ENCODE measurements at regions not wholly inside any gene's neighbourhood (a gene's known extent, or its start where the extent isn't known, plus 50 kb on each side); places are given as distances from the start of the nearest gene placed in this dataset.

DNA sequence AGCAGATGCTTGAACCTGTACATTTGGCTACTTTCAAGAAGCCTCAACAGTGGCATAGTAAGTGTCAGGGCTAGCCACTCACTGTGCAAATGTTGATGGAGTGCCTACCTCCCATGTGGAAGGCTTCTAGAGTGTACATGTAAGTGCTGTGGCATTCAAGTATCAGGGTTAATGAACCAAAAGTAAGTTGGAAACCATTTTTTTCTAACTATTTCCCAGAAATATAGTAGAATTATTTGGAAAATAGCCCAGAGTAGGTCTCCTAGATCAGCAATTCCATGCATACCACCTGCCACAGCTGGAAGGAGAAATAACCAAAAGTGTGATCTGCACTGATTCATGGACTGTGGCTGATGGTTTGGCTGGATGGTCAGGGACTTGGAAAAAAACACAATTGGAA is 53.3 kb downstream of the FOXD1 start:
- DNase-seq (ENCODE audit: low read depth), result no peak

DNA sequence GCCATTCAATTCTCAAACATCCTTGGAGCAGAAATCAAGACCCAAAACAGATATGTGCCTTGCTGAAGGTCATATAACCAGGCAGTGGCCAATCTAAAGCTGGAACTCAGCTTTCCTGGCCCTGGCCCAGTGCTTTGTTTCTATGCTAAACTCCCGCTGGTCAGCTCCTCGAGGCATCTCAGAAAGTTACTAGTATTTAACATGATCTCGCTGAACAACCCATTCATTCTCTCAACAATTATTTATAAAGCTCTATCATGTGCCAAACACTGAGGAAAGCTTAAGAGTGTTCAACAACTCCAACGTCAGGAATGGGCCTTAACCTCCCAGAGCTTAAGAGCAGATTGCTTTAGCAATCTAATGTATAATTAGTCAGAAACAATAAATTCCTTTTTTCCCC is 54.0 kb downstream of the FOXD1 start:
- DNase-seq (ENCODE audit: low read depth), result no peak

DNA sequence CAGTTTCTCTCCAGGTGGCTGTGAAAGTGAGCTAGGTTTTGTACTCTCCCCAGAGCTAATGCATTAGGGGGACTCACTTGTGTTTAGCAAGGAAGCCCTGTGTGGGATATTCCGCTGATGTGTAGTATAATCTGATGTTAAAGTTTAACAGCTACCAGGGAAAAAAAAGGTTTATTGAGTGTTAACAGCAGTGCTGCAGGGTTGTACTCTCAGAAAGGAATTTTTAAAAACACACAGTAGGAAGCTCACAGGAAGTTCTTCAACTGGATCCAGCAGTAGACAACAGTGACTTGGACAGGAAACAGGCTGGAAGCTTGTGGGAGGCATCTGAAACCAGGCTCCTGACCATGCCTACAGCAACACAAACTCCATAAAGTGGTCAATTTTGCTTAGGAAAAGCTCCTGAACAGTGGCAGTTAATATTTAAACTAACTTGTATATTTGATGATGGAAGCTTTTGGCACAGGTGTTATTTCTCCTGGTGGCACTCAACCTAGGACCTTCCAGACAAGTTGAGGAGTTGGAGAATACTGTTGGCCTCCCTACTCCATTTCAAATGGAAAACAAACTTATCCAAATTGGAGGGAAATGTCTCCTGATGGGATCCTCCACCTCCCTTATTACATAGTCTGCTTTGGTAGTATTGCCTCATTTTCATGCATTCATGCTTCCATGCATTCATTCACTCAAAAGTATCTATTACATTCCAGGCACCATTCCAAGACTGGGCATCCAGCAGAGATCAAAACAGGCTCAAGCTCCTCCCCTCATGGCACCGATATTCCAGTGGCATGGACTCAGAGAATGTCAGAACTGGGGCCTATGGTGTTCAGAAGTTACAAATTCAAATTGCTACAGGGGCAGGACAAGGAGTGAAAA is 54.7 kb downstream of the FOXD1 start:
- peak; percentile 78 for DNase-seq (ENCODE audit: low read depth)

DNA sequence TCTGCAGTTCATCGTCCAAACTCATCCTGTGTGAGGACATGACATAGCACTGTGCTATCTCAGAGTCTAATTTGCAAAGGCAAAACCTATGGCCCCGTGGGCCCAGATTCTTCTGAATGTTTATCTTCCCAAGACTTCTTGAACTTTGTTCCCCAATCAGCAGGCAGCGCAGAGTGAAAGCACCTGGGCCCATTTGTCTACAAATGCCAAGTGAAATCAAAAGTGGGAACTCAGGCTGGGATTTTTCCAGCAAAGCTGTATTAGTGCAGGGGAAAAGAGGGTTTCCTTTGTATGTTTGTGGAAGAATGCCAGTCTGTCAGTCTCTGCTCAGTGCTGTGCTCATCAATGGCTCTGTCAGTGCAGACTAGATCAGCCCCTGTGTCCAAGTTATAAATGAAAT is 55.8 kb downstream of the FOXD1 start:
- DNase-seq (ENCODE audit: low read depth), result no peak

DNA sequence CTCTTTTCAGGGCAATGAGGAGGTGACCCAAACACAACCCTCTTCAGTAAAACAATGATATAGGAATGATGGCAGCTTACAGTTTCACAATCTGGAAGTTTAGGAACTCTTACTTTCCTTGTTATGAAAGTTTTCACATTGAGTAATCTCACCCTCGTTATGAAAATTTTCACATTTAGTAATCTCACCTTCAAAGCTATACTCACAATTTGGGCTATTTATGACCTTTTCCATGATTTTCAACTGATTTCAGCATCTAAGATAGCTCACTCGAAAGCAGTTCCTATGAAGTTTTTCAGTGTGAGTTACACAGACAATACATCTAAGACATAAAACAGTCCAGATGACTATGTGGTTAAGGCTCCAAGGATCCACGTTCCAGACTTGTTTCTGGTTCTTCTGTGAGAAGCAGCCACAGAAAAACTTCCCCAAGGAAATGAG is 57.1 kb downstream of the FOXD1 start:
- DNase-seq (ENCODE audit: low read depth), result no peak

DNA sequence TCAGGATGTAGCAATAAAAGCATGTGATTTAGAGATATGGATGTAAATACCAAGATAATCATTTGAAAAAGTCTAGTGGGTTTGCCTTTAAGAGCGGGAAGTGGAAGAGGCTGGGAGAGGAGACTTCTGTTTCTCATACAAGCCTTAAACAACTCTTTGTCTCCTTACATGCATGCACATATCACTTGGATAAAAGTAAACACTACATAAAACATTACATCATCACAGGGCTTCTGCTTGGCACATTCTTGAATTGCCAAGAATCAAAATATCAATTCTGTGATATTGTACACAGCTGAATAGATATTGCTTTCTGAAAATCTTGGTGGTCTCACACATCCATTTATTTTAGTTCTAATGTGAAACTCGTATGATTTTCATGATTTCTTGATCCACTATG is 57.6 kb downstream of the FOXD1 start:
- no peak for DNase-seq (ENCODE audit: low read depth)

DNA sequence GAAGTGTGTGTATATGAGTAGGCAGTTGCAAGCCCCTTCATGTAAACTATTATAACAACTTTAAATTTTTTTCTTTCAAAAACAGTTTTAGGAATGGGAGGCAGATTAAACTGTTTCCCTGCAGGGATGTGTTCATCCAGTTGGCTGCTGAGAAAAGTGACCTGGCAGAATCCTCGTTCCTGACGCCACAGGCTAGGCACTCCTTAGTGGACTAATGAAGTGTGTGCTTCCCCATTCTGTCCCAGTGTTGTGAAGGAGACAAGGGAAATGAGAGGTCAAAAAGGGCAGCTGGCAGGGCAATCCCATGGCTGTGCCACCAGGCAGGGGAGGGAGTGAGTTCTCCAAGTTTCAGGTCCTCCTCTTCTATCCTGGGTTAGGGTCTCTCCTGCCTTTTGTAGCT is 59.8 kb downstream of the FOXD1 start:
- no peak for DNase-seq (ENCODE audit: low read depth)

DNA sequence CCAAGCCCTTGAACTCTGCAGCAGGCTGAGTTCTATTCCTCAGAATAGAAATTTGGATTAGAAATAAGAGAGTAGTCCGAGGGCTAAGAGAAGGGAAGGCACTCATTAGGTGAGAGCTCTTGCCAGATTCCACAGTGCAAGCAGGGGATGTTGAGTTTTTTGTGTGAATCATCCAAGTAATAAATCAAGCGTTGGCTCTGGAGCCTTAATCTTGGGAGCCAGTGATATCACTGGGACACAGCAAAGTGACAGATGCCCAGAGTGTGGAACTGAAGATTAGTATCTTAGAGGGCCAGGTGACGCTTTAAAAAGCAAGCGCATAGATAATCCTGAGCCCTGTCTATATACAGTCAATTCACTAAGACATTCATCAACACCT is 60.3 kb downstream of the FOXD1 start:
- DNase-seq (ENCODE audit: low read depth), result peak; percentile 37

DNA sequence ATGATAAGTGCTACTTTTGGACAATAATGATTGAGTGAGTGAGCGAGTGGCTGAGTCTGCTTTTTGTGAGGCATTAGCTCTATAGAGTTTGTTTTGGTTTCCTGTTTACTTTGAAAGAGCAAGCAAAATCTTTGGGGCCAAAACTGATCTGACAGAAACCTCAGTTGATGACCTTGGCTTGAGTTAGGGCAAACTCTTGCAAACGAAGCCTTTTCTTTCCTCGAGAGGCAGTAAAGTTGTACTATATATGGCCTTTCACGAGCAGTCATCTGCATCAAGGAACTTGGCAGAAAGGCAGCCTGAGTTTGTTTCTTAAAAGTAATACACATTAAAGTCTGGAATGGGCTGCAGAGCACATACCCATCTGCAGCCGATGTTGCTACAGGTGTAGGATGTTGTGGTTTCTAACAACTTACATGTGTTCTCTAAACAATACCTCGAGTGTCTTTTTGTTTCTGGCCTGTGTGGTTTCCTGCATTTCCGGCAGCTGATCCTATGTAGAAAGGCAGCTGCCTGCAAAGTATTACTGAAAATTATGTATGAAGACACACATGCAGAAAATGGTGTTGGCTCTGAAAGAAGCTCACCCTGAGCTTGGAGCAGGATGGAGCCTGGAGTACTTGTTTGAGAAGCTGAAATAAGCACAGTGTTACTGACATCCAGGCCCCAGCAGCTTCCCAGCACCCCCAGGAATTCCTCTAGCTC is 60.8 kb downstream of the FOXD1 start:
- no peak for DNase-seq (ENCODE audit: low read depth)

DNA sequence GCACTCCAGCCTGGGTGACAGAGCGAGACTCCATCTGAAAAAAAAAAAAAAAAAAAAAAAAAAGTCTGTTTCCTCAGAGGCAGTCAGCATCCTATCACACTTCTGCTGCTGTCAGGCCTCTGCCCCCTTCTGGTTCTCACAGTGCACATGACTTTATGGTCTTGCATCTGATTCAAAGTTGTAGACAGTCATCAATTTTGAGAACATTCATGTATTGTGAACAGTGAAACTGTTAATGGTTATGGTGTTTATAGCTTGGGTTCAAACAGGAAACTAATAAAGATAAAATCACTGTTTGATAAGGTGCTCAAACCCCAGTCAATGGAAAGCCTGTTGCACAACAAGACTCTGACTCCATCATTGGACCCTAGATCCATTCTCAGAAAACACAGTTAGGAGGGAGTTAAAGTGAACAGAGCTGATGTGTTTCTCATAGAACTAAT is 61.4 kb downstream of the FOXD1 start:
- no peak for DNase-seq (ENCODE audit: low read depth)

DNA sequence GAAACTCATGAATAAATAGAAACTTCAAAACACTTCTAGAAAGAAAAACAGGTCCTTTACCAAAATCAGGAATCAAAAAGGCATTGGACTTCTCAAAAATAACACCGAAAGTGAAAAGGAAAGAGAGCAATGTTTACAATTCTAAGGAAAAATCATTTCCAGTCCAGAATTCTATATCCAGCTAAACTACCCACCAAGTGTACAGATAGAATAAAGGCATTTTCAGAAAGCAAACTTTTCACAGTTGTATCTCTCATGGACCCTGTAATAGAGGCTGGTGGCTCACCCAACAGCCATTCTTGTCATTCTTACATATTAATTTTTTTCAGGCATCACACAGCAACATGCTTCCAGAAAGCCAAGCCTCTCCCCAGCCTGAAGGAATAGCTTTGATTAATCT is 63.7 kb downstream of the FOXD1 start:
- DNase-seq (ENCODE audit: low read depth), result no peak

DNA sequence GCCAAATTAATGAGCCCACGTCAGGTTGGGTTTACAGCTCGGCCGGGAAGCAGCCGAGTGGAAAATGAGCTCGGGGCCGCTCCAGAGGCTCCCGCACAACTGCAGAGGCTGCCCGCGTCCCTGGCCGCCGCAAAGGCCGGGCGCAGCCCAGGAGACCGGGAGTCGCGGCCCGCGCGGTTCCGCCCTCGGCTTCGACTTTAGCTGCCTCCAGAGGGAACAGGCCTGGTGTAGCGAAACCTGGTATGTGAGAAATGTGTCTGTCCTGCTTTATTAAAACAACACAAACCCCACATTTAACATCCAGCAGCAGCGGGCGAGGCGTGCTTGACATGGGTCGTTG is 66.2 kb downstream of the FOXD1 start:
- peak; percentile 48 for DNase-seq (ENCODE audit: low read depth)

DNA sequence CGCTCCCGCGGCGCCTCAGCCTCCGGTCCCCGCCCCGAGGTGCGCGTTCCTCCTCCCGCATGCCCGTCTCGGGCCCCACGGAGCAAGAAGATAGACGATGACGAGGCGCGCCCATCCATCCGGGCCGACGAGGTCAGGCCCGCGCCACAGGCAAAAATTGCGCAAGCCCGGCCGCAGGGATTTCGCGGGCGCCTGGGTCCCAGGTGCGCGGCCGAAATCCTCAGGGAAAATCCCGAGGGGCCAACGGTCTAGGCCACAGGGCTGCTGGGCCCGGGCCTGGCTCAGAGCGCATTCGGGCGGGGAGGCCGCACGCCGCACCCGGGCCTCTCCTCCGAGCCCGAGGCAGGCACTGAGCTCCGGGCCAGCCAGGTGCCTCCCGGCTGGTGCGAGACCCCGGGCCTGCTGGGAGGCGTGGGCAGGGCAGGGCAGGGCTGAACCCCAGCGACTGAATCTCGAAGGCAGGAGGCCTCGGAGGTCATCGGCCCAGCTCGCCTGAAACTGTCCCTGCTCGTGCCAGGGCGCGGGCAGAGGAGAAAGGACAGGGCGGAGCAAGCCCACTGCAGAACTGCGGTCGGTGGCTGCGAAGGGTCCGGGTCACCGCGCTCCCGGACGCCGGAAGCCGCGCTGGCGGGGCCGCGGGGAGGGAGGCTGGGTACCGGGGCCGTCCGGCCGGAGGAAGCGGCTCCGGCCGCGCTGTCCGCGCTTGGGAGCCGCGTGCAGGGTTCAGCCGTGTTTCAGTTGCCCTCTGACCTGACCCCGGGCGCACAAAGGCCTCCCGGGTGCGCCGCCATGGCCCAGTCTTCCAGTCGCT is 66.8 kb downstream of the FOXD1 start:
- DNase-seq (ENCODE audit: low read depth), result no peak

DNA sequence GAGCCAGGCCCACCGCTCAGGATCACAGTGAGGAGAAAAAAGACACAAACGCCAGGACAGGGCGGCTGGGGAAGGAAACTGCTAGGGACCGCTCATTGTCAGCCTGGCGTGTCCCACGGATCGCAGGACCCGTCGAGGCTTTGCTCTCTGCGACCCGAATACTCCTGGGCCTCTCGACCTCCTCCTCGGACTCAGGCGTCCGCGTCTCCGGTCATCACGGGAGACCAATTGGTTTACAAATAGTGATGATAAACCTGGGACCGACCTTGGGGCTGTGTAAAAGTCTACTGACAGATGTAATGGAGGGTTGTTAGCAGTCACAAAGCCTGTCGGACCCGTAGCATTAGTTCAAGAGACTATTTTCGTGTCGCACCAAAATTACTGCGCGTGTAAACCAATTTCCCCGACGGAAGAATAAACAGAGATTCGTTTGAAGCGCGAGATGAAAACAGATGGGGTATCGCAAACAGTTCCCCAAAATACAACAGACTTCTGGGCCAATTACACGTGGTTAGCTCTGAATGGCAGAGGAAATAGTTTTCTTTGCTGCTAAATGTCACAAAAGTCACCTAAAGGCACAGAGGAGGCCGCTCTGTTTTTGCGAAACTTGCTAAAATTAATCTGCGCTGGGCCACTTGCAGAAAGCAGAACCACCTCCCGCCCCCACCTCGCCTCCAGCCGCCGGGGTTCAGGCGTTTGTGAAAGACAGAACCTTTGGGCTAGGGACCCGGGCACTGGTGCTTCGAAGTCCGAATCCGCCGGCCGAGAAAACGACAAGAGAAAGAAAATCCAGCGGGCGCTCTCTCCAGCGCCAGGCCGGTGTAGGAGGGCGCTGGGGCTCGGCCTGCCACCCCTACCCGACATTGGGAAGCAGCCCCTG is 67.6 kb downstream of the FOXD1 start:
- no peak for DNase-seq (ENCODE audit: low read depth)

DNA sequence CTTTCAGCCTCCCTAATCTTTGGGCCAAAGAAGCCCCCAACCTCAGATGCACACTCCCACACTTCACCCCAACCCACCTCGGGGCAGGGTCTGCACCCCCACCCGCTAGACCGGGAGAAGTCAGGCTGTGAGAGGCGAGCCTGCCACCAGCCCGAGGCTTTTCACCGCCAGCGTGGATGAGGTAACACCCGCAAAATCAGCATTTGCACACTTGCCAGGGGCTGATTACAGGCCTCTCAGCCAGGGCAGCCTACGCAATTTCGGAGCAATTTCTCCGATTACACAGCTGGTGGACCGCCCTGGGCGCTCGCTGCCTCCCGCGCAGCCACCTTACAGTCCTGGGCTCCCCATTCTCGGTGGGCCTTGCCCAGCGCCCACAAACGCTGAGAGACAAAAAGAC is 68.5 kb downstream of the FOXD1 start:
- DNase-seq (ENCODE audit: low read depth), result no peak

DNA sequence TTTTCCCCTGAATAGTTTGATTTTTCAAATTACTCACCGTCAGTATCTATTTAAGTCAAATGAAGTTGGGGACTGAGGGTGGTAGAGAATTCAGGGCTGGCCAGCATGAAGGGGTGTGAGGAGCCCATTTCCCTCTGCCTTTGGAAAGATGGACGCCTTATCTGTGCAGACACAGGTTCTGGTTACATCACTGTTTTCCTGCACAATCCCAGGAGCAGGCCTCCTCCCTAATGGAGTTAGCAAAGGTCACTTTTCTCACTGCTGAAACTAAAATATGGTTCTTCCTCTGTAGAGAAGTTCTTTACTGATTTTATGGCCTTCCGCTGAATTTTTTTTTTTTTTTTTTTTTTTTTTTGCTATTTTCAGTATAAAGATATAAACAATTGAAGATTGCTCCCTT is 69.1 kb downstream of the FOXD1 start:
- DNase-seq (ENCODE audit: low read depth), result no peak

DNA sequence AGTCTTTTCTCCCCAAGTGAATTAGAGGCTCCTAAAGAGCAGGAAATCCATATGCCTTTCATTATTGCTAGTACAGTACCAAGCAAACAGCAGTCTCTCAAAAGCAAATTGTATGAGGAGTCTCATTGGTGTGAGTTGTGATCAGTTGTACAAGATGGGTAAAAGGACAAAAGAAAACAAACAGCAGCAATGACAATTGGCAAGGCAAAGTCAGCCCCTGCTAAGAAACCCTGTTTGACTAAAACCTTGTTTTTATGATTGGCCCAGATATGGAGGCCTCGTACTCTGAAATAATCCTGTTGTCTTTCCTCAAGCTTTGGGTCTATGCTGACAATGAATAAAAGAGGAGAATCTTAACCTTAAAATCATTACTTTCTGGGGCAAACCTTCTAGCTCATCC is 69.8 kb downstream of the FOXD1 start:
- no peak for DNase-seq (ENCODE audit: low read depth)

DNA sequence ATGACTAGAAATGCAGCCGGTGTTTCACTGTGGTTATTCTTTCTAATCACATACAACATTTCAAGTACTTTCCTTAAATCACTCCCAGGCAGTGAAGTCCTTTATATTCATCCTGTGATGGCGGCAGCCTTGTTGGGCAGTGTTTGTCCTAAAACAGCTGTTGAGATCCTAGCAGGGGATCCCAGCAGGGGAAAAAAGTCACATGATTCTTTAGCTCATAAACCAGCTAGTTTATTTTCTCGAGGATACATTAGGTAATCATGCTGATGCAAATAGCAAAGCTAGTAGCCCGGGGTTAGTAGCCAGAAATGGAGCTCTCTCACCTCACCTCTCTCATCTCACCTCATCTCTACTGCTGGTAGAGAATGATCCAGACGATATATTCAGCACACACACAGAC is 70.5 kb downstream of the FOXD1 start:
- DNase-seq (ENCODE audit: low read depth), result peak; percentile 52

DNA sequence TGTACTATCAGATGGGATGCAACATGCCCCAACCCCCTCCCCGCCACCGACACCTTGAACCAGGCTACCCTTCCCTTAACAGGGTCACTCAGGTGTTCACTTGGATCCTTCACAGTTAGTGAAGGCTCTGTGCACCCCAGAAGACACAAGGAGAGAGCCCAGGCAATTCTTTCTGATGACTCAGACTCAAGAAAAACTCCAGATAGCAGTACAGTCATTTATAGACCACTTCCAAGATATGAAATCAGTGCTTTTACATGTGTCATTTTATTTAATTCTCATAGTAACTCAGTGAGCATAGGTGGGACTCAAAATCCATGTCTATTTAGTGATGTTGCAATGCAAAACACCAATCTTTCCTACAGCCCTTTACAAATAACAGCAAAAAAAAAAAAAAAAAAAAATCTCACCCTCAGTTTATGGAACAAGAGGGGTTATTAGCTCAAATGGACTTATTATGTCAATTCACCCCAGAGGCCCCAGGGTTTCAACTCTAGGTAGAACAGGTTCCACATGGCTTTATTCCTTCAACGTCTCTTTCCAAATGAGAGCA is 71.9 kb downstream of the FOXD1 start:
- DNase-seq (ENCODE audit: low read depth), result peak; percentile 39

DNA sequence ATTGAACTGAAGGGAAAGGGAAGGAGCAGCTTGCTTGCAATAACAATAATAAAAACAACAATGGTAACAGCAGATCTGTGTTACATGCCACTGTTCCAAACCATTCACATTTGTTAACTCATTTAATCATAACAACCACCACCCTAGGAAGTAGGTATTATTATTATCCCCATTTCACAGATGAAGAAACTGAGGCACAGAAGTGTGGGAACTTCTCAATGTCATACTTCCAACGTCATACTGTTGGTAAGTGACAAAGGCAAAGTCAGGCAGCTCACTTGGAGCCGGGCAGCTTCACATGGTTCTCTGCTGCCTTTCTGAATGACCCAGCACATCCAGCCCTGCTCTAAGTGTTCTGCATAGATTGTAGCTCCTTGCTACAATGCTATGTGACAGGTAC is 72.6 kb downstream of the FOXD1 start:
- DNase-seq (ENCODE audit: low read depth), result no peak

DNA sequence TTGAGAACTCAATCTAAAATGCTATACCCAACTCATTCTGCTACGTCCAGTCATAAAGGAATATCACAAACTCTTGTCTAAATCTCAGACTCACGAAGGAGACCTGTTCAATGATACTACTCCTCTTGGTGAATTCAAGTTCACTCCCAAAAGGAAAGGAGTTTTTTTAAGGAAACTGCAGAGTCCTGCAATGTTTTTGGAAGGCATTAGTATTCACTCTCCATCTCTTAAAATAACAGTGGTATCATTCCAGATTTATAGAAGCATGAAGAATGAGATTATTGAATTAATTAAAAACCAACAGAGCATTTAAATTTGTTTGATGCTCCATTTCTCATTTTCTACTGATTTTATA is 73.4 kb downstream of the FOXD1 start:
- no peak for DNase-seq (ENCODE audit: low read depth)

Data from renal cortical epithelial cell (primary cell).